ENCODE measurements at regions not wholly inside any gene's neighbourhood (a gene's known extent, or its start where the extent isn't known, plus 50 kb on each side); places are given as distances from the start of the nearest gene placed in this dataset.
A peak's percentile ranks its signal among the peaks of the same experiment; 100 is the strongest.

DNA sequence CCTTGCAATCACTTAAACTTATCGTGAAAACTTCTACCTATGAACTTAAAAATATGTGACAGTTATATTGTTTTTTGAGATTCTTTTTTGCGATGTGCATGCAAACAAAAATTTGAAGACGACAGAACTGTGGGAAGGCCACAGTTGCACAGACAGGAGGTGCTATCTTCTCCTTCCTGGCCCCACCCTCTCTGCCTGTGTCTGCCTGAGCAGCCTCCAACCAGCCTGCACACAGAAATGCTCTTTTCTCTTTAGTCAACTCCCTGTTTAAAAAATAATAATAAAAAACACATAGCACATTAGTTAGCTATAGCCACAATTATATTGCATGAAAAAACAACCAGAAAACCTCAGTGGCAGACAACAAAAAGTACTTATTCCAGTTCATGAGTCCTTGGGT, 212.2 kb downstream of the ZNF621 start:
- ATAC-seq (no peak), DNase-seq (no peak)
- Histone ChIP-seq H3K27me3 (ENCODE audit: insufficient read depth in 3 of 3, low read length in 2 of 3) (no peaks in the 10 kb centered on the region), H3K36me3 (ENCODE audit: insufficient read depth in 1 of 2, low read depth in 1 of 2) (no peaks in the 10 kb centered on the region), H3K4me3 (no peak overlapping the region), H3K9me3 (no peaks in the 10 kb centered on the region), H3K4me1 (no peaks in the 10 kb centered on the region), H3K27ac (no peak overlapping the region)
- WGBS, 3 donors: 76 to 86% (median 81%) methylated on average over 3 of the region's 3 CpGs
- TF ChIP-seq, protein P1, sequence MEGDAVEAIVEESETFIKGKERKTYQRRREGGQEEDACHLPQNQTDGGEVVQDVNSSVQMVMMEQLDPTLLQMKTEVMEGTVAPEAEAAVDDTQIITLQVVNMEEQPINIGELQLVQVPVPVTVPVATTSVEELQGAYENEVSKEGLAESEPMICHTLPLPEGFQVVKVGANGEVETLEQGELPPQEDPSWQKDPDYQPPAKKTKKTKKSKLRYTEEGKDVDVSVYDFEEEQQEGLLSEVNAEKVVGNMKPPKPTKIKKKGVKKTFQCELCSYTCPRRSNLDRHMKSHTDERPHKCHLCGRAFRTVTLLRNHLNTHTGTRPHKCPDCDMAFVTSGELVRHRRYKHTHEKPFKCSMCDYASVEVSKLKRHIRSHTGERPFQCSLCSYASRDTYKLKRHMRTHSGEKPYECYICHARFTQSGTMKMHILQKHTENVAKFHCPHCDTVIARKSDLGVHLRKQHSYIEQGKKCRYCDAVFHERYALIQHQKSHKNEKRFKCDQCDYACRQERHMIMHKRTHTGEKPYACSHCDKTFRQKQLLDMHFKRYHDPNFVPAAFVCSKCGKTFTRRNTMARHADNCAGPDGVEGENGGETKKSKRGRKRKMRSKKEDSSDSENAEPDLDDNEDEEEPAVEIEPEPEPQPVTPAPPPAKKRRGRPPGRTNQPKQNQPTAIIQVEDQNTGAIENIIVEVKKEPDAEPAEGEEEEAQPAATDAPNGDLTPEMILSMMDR (IDR thresholded peaks at IDR 0.05): no peak
- intact Hi-C loops (cut with DNase I): no loop called here

- H3K4me1 ChIP-seq: no peaks in the 10 kb centered on the region
- 48 to 62% (median 59%) methylated on average over 3 of the region's 3 CpGs for WGBS, 3 donors
- intact Hi-C loops (cut with DNase I): no loop called here
- H3K27ac ChIP-seq: no peak overlapping the region
- no peaks in the 10 kb centered on the region for H3K27me3 ChIP-seq (ENCODE audit: insufficient read depth in 3 of 3, low read length in 2 of 3)
- no peak overlapping the region for H3K4me3 ChIP-seq
- ATAC-seq (no peak), DNase-seq (no peak)
- TF ChIP-seq, protein P1 (IDR thresholded peaks at IDR 0.05): no peak
- no peaks in the 10 kb centered on the region for H3K9me3 ChIP-seq
- no peaks in the 10 kb centered on the region for H3K36me3 ChIP-seq (ENCODE audit: insufficient read depth in 1 of 2, low read depth in 1 of 2)
Measured at GRCh38 chr3:40737343-40737742, 212.6 kb downstream of the ZNF621 start.

- Histone ChIP-seq H3K4me3 (no peak overlapping the region), H3K36me3 (ENCODE audit: insufficient read depth in 1 of 2, low read depth in 1 of 2) (no peaks in the 10 kb centered on the region), H3K27me3 (ENCODE audit: insufficient read depth in 3 of 3, low read length in 2 of 3) (no peaks in the 10 kb centered on the region), H3K9me3 (no peaks in the 10 kb centered on the region), H3K27ac (no peak overlapping the region), H3K4me1 (no peaks in the 10 kb centered on the region)
- TF ChIP-seq, protein P1 (IDR thresholded peaks at IDR 0.05): no peak
- intact Hi-C loops (cut with DNase I): no loop called here
- ATAC-seq: no peak
- DNase-seq: no peak
- WGBS, 3 donors: 71 to 81% (median 80%) methylated on average over 1 of the region's 1 CpG
Measured at GRCh38 chr3:40739971-40740370, 215.2 kb downstream of the ZNF621 start.

DNA sequence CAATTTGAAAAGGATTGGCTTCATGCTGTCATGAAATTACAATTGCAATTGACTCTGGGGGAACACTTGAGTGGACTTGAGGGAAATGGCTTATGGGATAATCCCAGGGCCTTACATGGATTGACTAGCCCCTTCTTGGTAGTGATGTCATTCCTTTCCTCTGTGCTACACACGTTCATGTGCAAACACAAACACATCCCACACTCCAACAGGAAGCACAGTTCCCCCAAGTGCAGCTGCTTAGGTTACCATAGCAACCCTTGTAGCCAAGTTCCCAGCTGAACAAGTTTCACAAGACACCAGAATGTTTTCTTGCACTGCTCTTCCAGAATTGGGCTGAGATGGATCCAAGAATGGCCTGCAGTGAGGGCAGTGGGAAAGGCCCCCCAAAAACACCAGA, 217.0 kb downstream of the ZNF621 start:
- H3K36me3 ChIP-seq (ENCODE audit: insufficient read depth in 1 of 2, low read depth in 1 of 2): no peaks in the 10 kb centered on the region
- H3K4me3 ChIP-seq: no peak overlapping the region
- H3K4me1 ChIP-seq: no peaks in the 10 kb centered on the region
- H3K9me3 ChIP-seq: no peaks in the 10 kb centered on the region
- TF ChIP-seq, protein P1 (IDR thresholded peaks at IDR 0.05): no peak
- H3K27me3 ChIP-seq (ENCODE audit: insufficient read depth in 3 of 3, low read length in 2 of 3): no peaks in the 10 kb centered on the region
- peak; percentile 47 to 80 (median 64) for ATAC-seq
- H3K27ac ChIP-seq: no peak overlapping the region
- DNase-seq: peak; percentile 25 to 50
- WGBS, 3 donors: 5 to 36% (median 18%) methylated on average over 1 of the region's 1 CpG
- intact Hi-C loops (cut with DNase I): no loop called here

DNA sequence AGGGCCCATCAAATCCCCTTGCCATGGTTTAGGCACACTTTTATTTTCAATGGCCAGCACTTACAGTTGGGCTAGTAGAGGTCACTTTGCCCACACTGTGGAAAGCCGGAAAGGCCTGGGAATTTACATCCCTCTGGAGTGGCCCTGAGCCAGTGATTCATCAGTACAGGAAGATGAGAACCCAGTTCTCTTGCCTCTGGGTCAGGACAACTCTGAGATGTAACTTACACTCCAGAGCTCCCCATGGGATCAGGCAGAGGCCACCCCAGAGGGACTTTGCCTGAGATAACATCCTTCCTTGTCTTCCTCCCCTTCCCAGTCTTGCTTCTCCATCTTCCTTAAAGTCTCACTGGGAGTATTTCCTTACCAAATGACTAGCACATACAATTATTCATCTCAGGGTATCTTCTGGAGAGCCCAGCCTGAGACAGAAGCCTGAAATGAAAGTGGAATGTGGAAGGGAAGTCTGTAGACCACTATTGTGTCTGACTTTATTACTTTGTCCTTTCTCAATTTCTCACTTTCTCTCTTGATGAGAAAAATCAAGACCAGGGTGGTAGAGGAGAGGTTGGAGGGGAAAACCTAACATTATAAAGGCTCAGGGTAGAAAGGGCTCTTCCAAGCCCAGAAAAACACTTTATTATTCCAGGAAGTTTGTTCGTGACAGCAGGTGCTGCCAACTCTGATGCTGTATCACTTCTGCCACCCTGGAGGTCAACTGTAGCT, 220.8 kb downstream of the ZNF621 start:
- Histone ChIP-seq H3K4me1 (no peaks in the 10 kb centered on the region), H3K4me3 (no peak overlapping the region), H3K27ac (no peak overlapping the region), H3K27me3 (ENCODE audit: insufficient read depth in 3 of 3, low read length in 2 of 3) (no peaks in the 10 kb centered on the region), H3K9me3 (no peaks in the 10 kb centered on the region), H3K36me3 (ENCODE audit: insufficient read depth in 1 of 2, low read depth in 1 of 2) (no peaks in the 10 kb centered on the region)
- DNase-seq (no peak), ATAC-seq (no peak)
- TF ChIP-seq, protein P1 (IDR thresholded peaks at IDR 0.05): no peak
- intact Hi-C loops (cut with DNase I): no loop called here
- 56 to 74% (median 57%) methylated on average over 2 of the region's 2 CpGs for WGBS, 3 donors
